Spleen (tissue), 11 donors: ENCODE measurements at regions not wholly inside any gene's neighbourhood (a gene's known extent, or its start where the extent isn't known, plus 50 kb on each side); places are given as distances from the start of the nearest gene placed in this dataset.

Source experiments
- DNase-seq: peaks from one replicate; pipeline ENCODE4 v3.0.0-alpha.2; 2020
- H3K27ac ChIP-seq, 8 donors: fragments of 200-600 bp; sonication (generic) in 7 of 8; 1 replicate in 4 of 8; 2 replicates in 4 of 8; pipeline versions ENCODE4 v1.5.0 to v1.8.0; 2016 to 2021; ENCODE audit warnings: inconsistent platforms in 4 of 8, mild to moderate bottlenecking in 4 of 8, moderate library complexity in 1 of 8
- H3K27me3 ChIP-seq, 7 donors: fragments of 200-600 bp; sonication (generic) in 6 of 7; replicated peaks in 1 of 7; 1 replicate in 4 of 7; 2 replicates in 3 of 7; pipeline versions ENCODE4 v1.5.0 to v1.8.0; 2016 to 2021; ENCODE audit warnings: inconsistent platforms in 3 of 7, mild to moderate bottlenecking in 1 of 7
- H3K36me3 ChIP-seq, 6 donors: fragments of 200-600 bp; sonication (generic) in 5 of 6; 1 replicate in 4 of 6; 2 replicates in 2 of 6; pipeline versions ENCODE4 v1.5.0 to v1.8.0; 2016 to 2021; ENCODE audit warnings: inconsistent platforms in 2 of 6
- H3K4me1 ChIP-seq, 6 donors: fragments of 200-600 bp; sonication (generic) in 5 of 6; 1 replicate in 3 of 6; 2 replicates in 3 of 6; pipeline versions ENCODE4 v1.5.0 to v1.8.0; 2016 to 2021; ENCODE audit warnings: inconsistent platforms in 3 of 6
- H3K4me3 ChIP-seq, 8 donors: fragments of 200-600 bp; sonication (generic) in 7 of 8; 1 replicate in 4 of 8; 2 replicates in 4 of 8; pipeline versions ENCODE4 v1.5.0 to v1.8.0; 2016 to 2021; ENCODE audit warnings: inconsistent platforms in 4 of 8, mild to moderate bottlenecking in 4 of 8, moderate library complexity in 2 of 8
- H3K9me3 ChIP-seq, 8 donors: fragments of 200-600 bp; sonication (generic) in 7 of 8; 1 replicate in 4 of 8; 2 replicates in 4 of 8; pipeline versions ENCODE4 v1.5.0 to v1.8.0; 2016 to 2021; ENCODE audit warnings: inconsistent platforms in 4 of 8
- POLR2A ChIP-seq, 3 donors: fragments of 450-650 bp; IDR thresholded peaks; one replicate each; pipeline ENCODE4 v1.5.1; 2017; ENCODE audit warnings: antibody characterized with exemption in 3 of 3, mild to moderate bottlenecking in 1 of 3
- POLR2AphosphoS5 ChIP-seq, 3 donors: sonication (generic); formaldehyde crosslinking; IDR thresholded peaks; one replicate each; pipeline ENCODE4 v1.5.1; 2017; ENCODE audit warnings: antibody characterized with exemption in 3 of 3
- WGBS, 5 donors: extraction: QIAGEN DNeasy Blood & Tissue Kit in 3 of 5; methylation state at CpG; one replicate each; pipeline versions ENCODE4 v1.1.5 to v1.1.7; 2013 to 2018; 5-methylcytosine and 5-hydroxymethylcytosine counted together
- intact Hi-C: fragments of 100-400 bp; cut with DNase I; formaldehyde crosslinking; loops from one replicate; pipeline ENCODE4 v1.15.0; 2023; ENCODE audit warnings: low total_unique reads
- TF ChIP-seq, protein P1 (sequence below), 11 experiments: fragments of 200-600 bp in 7 of 11; fragments of 450-650 bp in 4 of 11; sonication (generic) in 4 of 11; IDR thresholded peaks in 8 of 11; conservative IDR thresholded peaks in 3 of 11; 1 replicate in 7 of 11; 2 replicates in 4 of 11; pipeline versions ENCODE4 v1.4.0 to v1.8.0; 2016 to 2021; ENCODE audit warnings: antibody characterized with exemption in 11 of 11, inconsistent platforms in 4 of 11, mild to moderate bottlenecking in 1 of 11
- donor health status: healthy with polysubstance abuse.
- donor health status: DM: no; HTN: no; CAD: no; lungs with moderate emphysema.
- donor health status: DM: no; HTN: no; CAD: no.
- donor health status: Bipolar disorder and iron deficiency.
- donor health status: healthy.
- donor health status: DM: no; HTN: no; CAD: no.
- donor health status: DM: yes; HTN: yes; CAD: no.

GRCh38 chr1:98005326-98006010, 84.6 kb upstream of the DPYD start:
- intact Hi-C loops: no loop called here
- H3K4me3 ChIP-seq: no peak overlapping the region
- H3K4me1 ChIP-seq: no peaks in the 10 kb centered on the region
- no peak overlapping the region for H3K27ac ChIP-seq
- no peak for TF ChIP-seq POLR2AphosphoS5 (IDR thresholded peaks at IDR 0.05)
- TF ChIP-seq, protein P1, sequence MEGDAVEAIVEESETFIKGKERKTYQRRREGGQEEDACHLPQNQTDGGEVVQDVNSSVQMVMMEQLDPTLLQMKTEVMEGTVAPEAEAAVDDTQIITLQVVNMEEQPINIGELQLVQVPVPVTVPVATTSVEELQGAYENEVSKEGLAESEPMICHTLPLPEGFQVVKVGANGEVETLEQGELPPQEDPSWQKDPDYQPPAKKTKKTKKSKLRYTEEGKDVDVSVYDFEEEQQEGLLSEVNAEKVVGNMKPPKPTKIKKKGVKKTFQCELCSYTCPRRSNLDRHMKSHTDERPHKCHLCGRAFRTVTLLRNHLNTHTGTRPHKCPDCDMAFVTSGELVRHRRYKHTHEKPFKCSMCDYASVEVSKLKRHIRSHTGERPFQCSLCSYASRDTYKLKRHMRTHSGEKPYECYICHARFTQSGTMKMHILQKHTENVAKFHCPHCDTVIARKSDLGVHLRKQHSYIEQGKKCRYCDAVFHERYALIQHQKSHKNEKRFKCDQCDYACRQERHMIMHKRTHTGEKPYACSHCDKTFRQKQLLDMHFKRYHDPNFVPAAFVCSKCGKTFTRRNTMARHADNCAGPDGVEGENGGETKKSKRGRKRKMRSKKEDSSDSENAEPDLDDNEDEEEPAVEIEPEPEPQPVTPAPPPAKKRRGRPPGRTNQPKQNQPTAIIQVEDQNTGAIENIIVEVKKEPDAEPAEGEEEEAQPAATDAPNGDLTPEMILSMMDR (IDR thresholded peaks at IDR 0.05 in 8 of 11, conservative IDR thresholded peaks at IDR 0.05 in 3 of 11): no peak
- H3K9me3 ChIP-seq: no peaks in the 10 kb centered on the region
- H3K36me3 ChIP-seq: no peaks in the 10 kb centered on the region
- no peak for DNase-seq
- H3K27me3 ChIP-seq: no peaks in the 10 kb centered on the region

GRCh38 chr1:98003442-98003841, 82.6 kb upstream of the DPYD start:
- intact Hi-C loops: no loop called here
- no peak for DNase-seq

GRCh38 chr1:98002288-98002687, 81.5 kb upstream of the DPYD start:
- 70 to 91% (median 86%) methylated on average over 2 of the region's 2 CpGs for WGBS, 5 donors
- H3K36me3 ChIP-seq: no peaks in the 10 kb centered on the region
- H3K27me3 ChIP-seq: no peaks in the 10 kb centered on the region
- no peak for DNase-seq
- no peak overlapping the region for H3K4me3 ChIP-seq
- TF ChIP-seq, protein P1 (IDR thresholded peaks at IDR 0.05 in 8 of 11, conservative IDR thresholded peaks at IDR 0.05 in 3 of 11): no peak
- TF ChIP-seq POLR2AphosphoS5 (IDR thresholded peaks at IDR 0.05) (no peak), POLR2A (IDR thresholded peaks at IDR 0.05) (no peak)
- H3K4me1 ChIP-seq: no peaks in the 10 kb centered on the region
- H3K9me3 ChIP-seq: no peaks in the 10 kb centered on the region
- no peak overlapping the region for H3K27ac ChIP-seq
- intact Hi-C loops: no loop called here

More at GRCh38 chr1:98003442-98003841, 82.6 kb upstream of the DPYD start:
- Histone ChIP-seq H3K4me1 (no peaks in the 10 kb centered on the region), H3K4me3 (no peak overlapping the region), H3K36me3 (no peaks in the 10 kb centered on the region), H3K27me3 (no peaks in the 10 kb centered on the region), H3K27ac (no peak overlapping the region), H3K9me3 (no peaks in the 10 kb centered on the region)
- 42 to 65% (median 63%) methylated on average over 1 of the region's 1 CpG for WGBS, 5 donors
- TF ChIP-seq POLR2A (IDR thresholded peaks at IDR 0.05): no peak
- no peak for TF ChIP-seq POLR2AphosphoS5 (IDR thresholded peaks at IDR 0.05)
- TF ChIP-seq, protein P1 (IDR thresholded peaks at IDR 0.05 in 8 of 11, conservative IDR thresholded peaks at IDR 0.05 in 3 of 11): no peak

- Histone ChIP-seq H3K4me1 (no peaks in the 10 kb centered on the region), H3K27ac (no peak overlapping the region), H3K9me3 (no peaks in the 10 kb centered on the region), H3K4me3 (no peak overlapping the region), H3K27me3 (no peaks in the 10 kb centered on the region), H3K36me3 (no peaks in the 10 kb centered on the region)
- TF ChIP-seq POLR2A (IDR thresholded peaks at IDR 0.05) (no peak), POLR2AphosphoS5 (IDR thresholded peaks at IDR 0.05) (no peak)
- TF ChIP-seq, protein P1 (IDR thresholded peaks at IDR 0.05 in 8 of 11, conservative IDR thresholded peaks at IDR 0.05 in 3 of 11): no peak
- no peak for DNase-seq
- 84 to 96% (median 91%) methylated on average over 1 of the region's 1 CpG for WGBS, 5 donors
- intact Hi-C loops: no loop called here
Observed at GRCh38 chr1:98001764-98002163, 80.9 kb upstream of the DPYD start.
